ENCODE measurements at regions not wholly inside any gene's neighbourhood (a gene's known extent, or its start where the extent isn't known, plus 50 kb on each side); places are given as distances from the start of the nearest gene placed in this dataset.

GRCh38 chr5:34507933-34508332, 148.2 kb upstream of the RAI14 start:
- no peak for TF ChIP-seq CTCF (IDR thresholded peaks at IDR 0.05; ENCODE audit: extremely low read depth, missing control alignments)
- no peak for DNase-seq (ENCODE audit: low spot score)

GRCh38 chr5:34509392-34509791, 146.7 kb upstream of the RAI14 start:
- no peak for DNase-seq (ENCODE audit: low spot score)
- no peak for TF ChIP-seq CTCF (IDR thresholded peaks at IDR 0.05; ENCODE audit: extremely low read depth, missing control alignments)

- DNase-seq (ENCODE audit: low spot score), result no peak
- TF ChIP-seq CTCF (IDR thresholded peaks at IDR 0.05; ENCODE audit: extremely low read depth, missing control alignments), result no peak
These were observed 146.1 kb upstream of the RAI14 start for GRCh38 chr5:34510002-34510401.

DNA sequence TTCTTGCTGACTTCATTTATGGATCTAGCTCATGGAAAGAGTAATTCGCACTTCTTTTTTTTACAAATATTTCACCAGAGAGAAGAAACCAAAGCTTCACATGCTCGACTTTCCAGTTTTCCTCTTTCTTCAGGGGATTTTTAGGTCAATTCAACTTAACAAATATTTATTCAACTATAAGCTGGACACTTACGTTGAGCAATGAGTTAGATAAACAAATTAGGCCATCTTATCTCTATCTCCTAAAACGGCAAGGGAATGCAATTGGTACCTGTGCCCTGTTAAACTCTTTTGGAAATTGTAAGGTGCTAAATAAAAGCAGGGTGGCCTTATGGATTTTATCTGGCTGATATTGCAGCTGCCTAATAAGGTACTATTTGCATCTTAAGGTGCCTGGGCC, 145.1 kb upstream of the RAI14 start:
- DNase-seq (ENCODE audit: low spot score), result no peak
- no peak for TF ChIP-seq CTCF (IDR thresholded peaks at IDR 0.05; ENCODE audit: extremely low read depth, missing control alignments)

GRCh38 chr5:34511481-34511880, 144.6 kb upstream of the RAI14 start:
- DNase-seq (ENCODE audit: low spot score), result no peak
- no peak for TF ChIP-seq CTCF (IDR thresholded peaks at IDR 0.05; ENCODE audit: extremely low read depth, missing control alignments)

DNA sequence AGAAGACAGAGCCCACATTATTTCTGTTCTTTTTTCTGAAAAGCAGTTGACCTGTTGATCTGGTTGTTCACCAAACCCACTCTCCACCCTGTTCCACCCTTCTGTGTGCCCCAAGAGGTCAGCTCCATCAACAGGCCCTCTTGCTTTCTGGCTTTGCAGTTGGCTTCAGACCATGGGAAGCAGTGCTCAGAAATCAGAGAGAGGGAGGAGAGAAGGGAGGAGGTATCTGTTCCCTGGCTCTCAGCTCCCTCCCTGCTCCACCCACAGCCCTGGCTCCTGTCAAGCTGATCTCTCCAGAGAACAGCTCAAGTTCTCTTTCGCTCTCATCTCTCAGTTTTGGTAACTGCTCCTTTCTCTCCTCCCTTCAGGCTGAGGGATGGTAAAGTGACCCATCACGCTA, 144.2 kb upstream of the RAI14 start:
- TF ChIP-seq CTCF (IDR thresholded peaks at IDR 0.05; ENCODE audit: extremely low read depth, missing control alignments), result no peak
- no peak for DNase-seq (ENCODE audit: low spot score)

DNA sequence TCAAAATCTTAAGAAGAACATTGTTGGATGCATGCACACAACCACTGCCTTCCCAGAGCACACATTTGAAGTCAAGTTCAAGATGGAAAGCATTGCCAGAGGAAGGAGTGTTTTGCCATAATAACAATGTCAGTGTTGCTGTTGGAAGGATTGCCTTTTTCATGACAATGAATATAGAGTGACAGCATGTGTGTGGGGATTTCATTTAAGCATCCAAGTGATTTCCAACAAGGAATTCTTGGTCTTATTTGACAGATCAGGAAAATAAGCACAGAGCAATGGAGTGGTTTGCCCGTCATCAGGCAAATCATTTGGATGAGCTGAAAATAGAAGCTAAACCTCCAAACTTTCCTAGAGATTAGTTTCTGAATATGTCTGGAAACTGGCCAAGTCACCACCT, 140.0 kb upstream of the RAI14 start:
- DNase-seq (ENCODE audit: low spot score), result no peak
- TF ChIP-seq CTCF (IDR thresholded peaks at IDR 0.05; ENCODE audit: extremely low read depth, missing control alignments), result no peak

All from GM20000 (cell line).